H1 (cell line): ENCODE measurements at regions not wholly inside any gene's neighbourhood (a gene's known extent, or its start where the extent isn't known, plus 50 kb on each side); places are given as distances from the start of the nearest gene placed in this dataset.

ENCODE experiments used
- BACH1 ChIP-seq: IDR thresholded peaks from 2 replicates; pipeline ENCODE4 v1.6.1; 2012; ENCODE audit warnings: low read length, improper control_type of control experiment
- CBX8 ChIP-seq: fragments of 300-800, 300-1000 bp; sonication (generic); IDR thresholded peaks from 2 replicates; pipeline ENCODE4 v1.7.1; 2016; ENCODE audit warnings: low read depth, low read length, borderline replicate concordance
- CEBPB ChIP-seq: IDR thresholded peaks from 2 replicates; pipeline ENCODE4 v1.6.1; 2012; ENCODE audit warnings: low read depth, low read length
- CREB1 ChIP-seq: IDR thresholded peaks from 2 replicates; pipeline ENCODE4 v1.6.1; 2012; ENCODE audit warnings: inconsistent platforms
- CTBP2 ChIP-seq: IDR thresholded peaks from 2 replicates; pipeline ENCODE4 v1.7.0; 2011; ENCODE audit warnings: borderline replicate concordance, mild to moderate bottlenecking, moderate library complexity, mixed read lengths, low read length; ENCODE audit not compliant: insufficient read depth, insufficient read length
- GABPA ChIP-seq: IDR thresholded peaks from 2 replicates; pipeline ENCODE4 v1.6.1; 2011; ENCODE audit warnings: mild to moderate bottlenecking, low read length, moderate library complexity, borderline replicate concordance; ENCODE audit not compliant: insufficient read depth
- KDM1A ChIP-seq: fragments of 200-600, 300-600 bp; sonication (generic); IDR thresholded peaks from 2 replicates; pipeline ENCODE4 v1.7.1; 2016; ENCODE audit warnings: mild to moderate bottlenecking, low read length, borderline replicate concordance
- MAFK ChIP-seq: IDR thresholded peaks from 2 replicates; pipeline ENCODE4 v1.6.1; 2012; ENCODE audit warnings: low read depth, mild to moderate bottlenecking, improper control_type of control experiment, low read length
- NRF1 ChIP-seq: IDR thresholded peaks from 2 replicates; pipeline ENCODE4 v1.6.1; 2011; ENCODE audit warnings: mild to moderate bottlenecking, low read depth, low read length, improper control_type of control experiment
- POLR2AphosphoS5 ChIP-seq: IDR thresholded peaks from 2 replicates; pipeline ENCODE4 v1.6.1; 2011; ENCODE audit warnings: low read depth, low read length
- POU5F1 ChIP-seq: IDR thresholded peaks from 2 replicates; pipeline ENCODE4 v1.6.1; 2011; ENCODE audit warnings: low read depth, mild to moderate bottlenecking, low read length, moderate library complexity
- RBBP5 ChIP-seq: IDR thresholded peaks from 2 replicates; pipeline ENCODE4 v1.7.1; 2012; ENCODE audit warnings: low read depth, mild to moderate bottlenecking, inconsistent platforms, low read length, moderate library complexity, borderline replicate concordance
- RNF2 ChIP-seq: fragments of 200-900, 300-1000 bp; sonication (generic); IDR thresholded peaks from 2 replicates; pipeline ENCODE4 v1.7.1; 2016; ENCODE audit warnings: borderline replicate concordance, low read depth, mild to moderate bottlenecking, antibody characterized with exemption, low read length; ENCODE audit not compliant: poor library complexity, severe bottlenecking; ENCODE audit errors: missing control alignments
- TF ChIP-seq, protein P1 (sequence below): IDR thresholded peaks from 2 replicates; pipeline ENCODE4 v1.6.1; 2012; ENCODE audit warnings: low read length, inconsistent platforms

DNA sequence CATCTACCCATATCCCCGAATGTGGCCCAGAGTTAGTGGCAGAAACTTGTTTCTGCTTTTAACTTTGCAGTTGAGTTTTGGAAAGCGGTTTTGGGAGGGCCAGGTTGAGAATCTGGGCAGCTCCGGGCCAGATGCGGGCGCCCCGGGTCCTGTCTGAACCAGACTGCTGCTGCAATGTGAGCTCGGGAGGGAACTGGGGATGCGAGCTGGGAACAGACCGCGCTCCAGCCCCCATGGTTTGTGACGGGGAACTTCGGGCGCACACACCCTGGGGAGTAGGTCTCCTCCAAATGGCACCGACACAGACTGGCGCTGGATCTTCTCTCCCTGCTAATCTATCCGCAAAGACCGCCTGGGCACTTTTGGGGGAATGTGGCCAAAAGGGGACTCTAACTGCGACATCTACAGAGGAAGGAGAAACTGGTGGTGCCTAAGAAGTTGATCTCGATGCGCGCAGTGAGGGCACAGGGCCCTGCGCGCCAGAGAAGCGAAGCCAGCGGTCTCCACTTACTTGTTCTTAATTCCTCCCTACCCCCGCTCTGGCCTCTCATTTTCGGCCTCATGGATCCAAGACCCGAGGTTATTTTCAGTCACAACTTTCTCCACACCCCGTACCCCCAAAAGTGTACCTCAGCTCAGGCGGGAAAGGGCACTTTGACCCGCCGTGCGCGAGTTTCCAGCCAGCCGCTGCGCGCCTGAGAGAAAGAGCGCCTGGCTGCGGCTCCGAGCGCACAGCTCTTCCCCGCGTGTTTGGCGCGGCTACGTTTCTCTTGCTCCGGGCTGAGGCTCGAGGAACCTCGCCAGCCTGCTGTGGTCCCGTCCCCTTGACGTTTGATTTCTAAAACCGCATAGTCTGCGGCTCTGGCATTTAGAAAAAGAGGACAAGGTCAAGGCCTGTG lies 411.0 kb upstream of the ESRRG start (continued):
- TF ChIP-seq NRF1 (no peak), MAFK (no peak), CEBPB (no peak), KDM1A (no peak), RBBP5 (no peak), CREB1 (no peak), POLR2AphosphoS5 (no peak), RNF2 (peak; percentile 86), BACH1 (peak; percentile 57; the same call in 1 of the 2 replicates), GABPA (peak; percentile 29; the same call in 1 of the 2 replicates), POU5F1 (no peak), CTBP2 (peak; percentile 64), CBX8 (no peak)
- TF ChIP-seq, protein P1, sequence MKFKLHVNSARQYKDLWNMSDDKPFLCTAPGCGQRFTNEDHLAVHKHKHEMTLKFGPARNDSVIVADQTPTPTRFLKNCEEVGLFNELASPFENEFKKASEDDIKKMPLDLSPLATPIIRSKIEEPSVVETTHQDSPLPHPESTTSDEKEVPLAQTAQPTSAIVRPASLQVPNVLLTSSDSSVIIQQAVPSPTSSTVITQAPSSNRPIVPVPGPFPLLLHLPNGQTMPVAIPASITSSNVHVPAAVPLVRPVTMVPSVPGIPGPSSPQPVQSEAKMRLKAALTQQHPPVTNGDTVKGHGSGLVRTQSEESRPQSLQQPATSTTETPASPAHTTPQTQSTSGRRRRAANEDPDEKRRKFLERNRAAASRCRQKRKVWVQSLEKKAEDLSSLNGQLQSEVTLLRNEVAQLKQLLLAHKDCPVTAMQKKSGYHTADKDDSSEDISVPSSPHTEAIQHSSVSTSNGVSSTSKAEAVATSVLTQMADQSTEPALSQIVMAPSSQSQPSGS, result no peak
